AG04449 (cell line): ENCODE measurements at regions not wholly inside any gene's neighbourhood (a gene's known extent, or its start where the extent isn't known, plus 50 kb on each side); places are given as distances from the start of the nearest gene placed in this dataset.

Experiments used
- CTCF ChIA-PET: fragments of 350-600 bp; formaldehyde crosslinking; extraction: SDS; loops from one replicate; lab custom pipeline; 2021; ENCODE audit warnings: antibody characterized with exemption; lab: Yijun Ruan, JAX
- POLR2A ChIA-PET: fragments of 400-600, 350-600 bp; formaldehyde crosslinking; extraction: SDS; loops from one replicate; lab custom pipeline; 2020; ENCODE audit warnings: antibody characterized with exemption, inconsistent platforms; lab: Yijun Ruan, JAX
- DNase-seq: peaks from one replicate; pipeline ENCODE4 v3.0.0-alpha.2; 2010; ENCODE audit warnings: low read depth, low spot score
- H3K4me3 ChIP-seq: 2 replicates; pipeline ENCODE4 v1.5.1; 2011; ENCODE audit warnings: low read depth, mild to moderate bottlenecking, control low read depth, low read length
- CTCF ChIP-seq: IDR thresholded peaks from one replicate; pipeline ENCODE4 v1.5.1; 2011; ENCODE audit warnings: mild to moderate bottlenecking, moderate library complexity, low read length, control low read depth, inconsistent platforms; ENCODE audit not compliant: insufficient read depth; ENCODE audit errors: missing control alignments

- no peak for DNase-seq
- ChIA-PET POLR2A (no interaction called here), CTCF (no interaction called here)
- no peak for TF ChIP-seq CTCF
- no peak overlapping the region for H3K4me3 ChIP-seq
Observed at GRCh38 chr2:104046466-104046865, 807.4 kb upstream of the POU3F3 start.

- DNase-seq: no peak
- ChIA-PET CTCF (no interaction called here), POLR2A (no interaction called here)
- no peak overlapping the region for H3K4me3 ChIP-seq
- TF ChIP-seq CTCF: no peak
Observed at GRCh38 chr2:104047516-104047915, 806.4 kb upstream of the POU3F3 start.

GRCh38 chr2:104049438-104049837 lies 804.5 kb upstream of the POU3F3 start:
- ChIA-PET POLR2A (no interaction called here), CTCF (no interaction called here)
- TF ChIP-seq CTCF: no peak
- H3K4me3 ChIP-seq: no peak overlapping the region
- no peak for DNase-seq

- DNase-seq: no peak
- TF ChIP-seq CTCF: no peak
- CTCF ChIA-PET: no interaction called here
- no peak overlapping the region for H3K4me3 ChIP-seq
- POLR2A ChIA-PET: no interaction called here
Observed at GRCh38 chr2:104049981-104050380, 803.9 kb upstream of the POU3F3 start.

GRCh38 chr2:104050656-104051242 lies 803.2 kb upstream of the POU3F3 start:
- ChIA-PET CTCF (no interaction called here), POLR2A (no interaction called here)
- no peak overlapping the region for H3K4me3 ChIP-seq
- no peak for TF ChIP-seq CTCF
- no peak for DNase-seq

GRCh38 chr2:104051766-104052165 lies 802.1 kb upstream of the POU3F3 start:
- POLR2A ChIA-PET: no interaction called here
- TF ChIP-seq CTCF: no peak
- H3K4me3 ChIP-seq: no peak overlapping the region
- no peak for DNase-seq
- CTCF ChIA-PET: no interaction called here
